ENCODE measurements at regions not wholly inside any gene's neighbourhood (a gene's known extent, or its start where the extent isn't known, plus 50 kb on each side); places are given as distances from the start of the nearest gene placed in this dataset.

DNA sequence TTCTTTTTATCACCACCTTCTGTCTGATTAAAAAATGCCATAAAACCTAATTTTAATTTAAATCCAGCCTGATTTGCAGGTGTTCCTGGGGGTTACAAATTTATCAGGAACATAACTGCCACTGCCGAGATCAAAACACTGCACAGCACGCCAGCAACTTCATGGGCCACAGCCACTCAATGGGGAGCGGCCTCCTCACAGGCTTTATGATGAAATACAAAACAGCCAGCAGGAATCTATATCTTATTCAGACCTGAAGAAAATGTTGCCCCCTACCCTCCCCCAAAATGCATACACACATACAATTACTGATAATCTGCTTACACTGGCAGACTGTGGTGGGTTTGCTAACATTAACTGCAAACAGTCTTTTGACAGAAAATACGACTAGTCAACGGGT is 151.7 kb upstream of the POU5F2 start:
- TF ChIP-seq NFIB (CRISPR knock-in tag; IDR thresholded peaks at IDR 0.05; ENCODE audit: borderline replicate concordance), result no peak
- TF ChIP-seq ZNF674 (CRISPR knock-in tag; IDR thresholded peaks at IDR 0.05; ENCODE audit: low read depth), result no peak
- TF ChIP-seq MAZ (IDR thresholded peaks at IDR 0.05; ENCODE audit: borderline replicate concordance, low read depth, low read length), result no peak
- TF ChIP-seq MAZ (CRISPR knock-in tag; IDR thresholded peaks at IDR 0.05; ENCODE audit: low read depth), result no peak
- TF ChIP-seq, protein P1, sequence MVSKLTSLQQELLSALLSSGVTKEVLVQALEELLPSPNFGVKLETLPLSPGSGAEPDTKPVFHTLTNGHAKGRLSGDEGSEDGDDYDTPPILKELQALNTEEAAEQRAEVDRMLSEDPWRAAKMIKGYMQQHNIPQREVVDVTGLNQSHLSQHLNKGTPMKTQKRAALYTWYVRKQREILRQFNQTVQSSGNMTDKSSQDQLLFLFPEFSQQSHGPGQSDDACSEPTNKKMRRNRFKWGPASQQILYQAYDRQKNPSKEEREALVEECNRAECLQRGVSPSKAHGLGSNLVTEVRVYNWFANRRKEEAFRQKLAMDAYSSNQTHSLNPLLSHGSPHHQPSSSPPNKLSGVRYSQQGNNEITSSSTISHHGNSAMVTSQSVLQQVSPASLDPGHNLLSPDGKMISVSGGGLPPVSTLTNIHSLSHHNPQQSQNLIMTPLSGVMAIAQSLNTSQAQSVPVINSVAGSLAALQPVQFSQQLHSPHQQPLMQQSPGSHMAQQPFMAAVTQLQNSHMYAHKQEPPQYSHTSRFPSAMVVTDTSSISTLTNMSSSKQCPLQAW (CRISPR knock-in tag; IDR thresholded peaks at IDR 0.05), result no peak
- no peak for TF ChIP-seq ZNF878 (CRISPR knock-in tag; IDR thresholded peaks at IDR 0.05)

Data from HepG2 (cell line).